Endodermal cell (in vitro differentiated cells): ENCODE measurements at regions not wholly inside any gene's neighbourhood (a gene's known extent, or its start where the extent isn't known, plus 50 kb on each side); places are given as distances from the start of the nearest gene placed in this dataset.

Experiments
- DNase-seq: peaks from one replicate; pipeline ENCODE4 v3.0.0-alpha.2; 2017
- H3K27ac ChIP-seq: 2 replicates; pipeline ENCODE4 v1.5.1; 2013; ENCODE audit warnings: mild to moderate bottlenecking, low read depth, low read length, moderate library complexity
- H3K27me3 ChIP-seq: 2 replicates; pipeline ENCODE4 v1.6.1; 2013; ENCODE audit warnings: mild to moderate bottlenecking, low read length, moderate library complexity; ENCODE audit not compliant: insufficient read depth, control insufficient read depth, poor library complexity, severe bottlenecking
- H3K36me3 ChIP-seq: 2 replicates; pipeline ENCODE4 v1.7.0; 2013; ENCODE audit warnings: mild to moderate bottlenecking, low read length, moderate library complexity; ENCODE audit not compliant: control insufficient read depth, insufficient read depth
- H3K4me1 ChIP-seq: one replicate; pipeline ENCODE4 v1.7.0; 2013; ENCODE audit warnings: low read length; ENCODE audit not compliant: control insufficient read depth, insufficient read depth
- H3K4me3 ChIP-seq: 2 replicates; pipeline ENCODE4 v1.5.1; 2013; ENCODE audit warnings: mild to moderate bottlenecking, low read length, moderate library complexity
- H3K9ac ChIP-seq: 2 replicates; pipeline ENCODE4 v1.6.1; 2013; ENCODE audit warnings: mild to moderate bottlenecking, low read length, moderate library complexity; ENCODE audit not compliant: poor library complexity, severe bottlenecking; ENCODE audit errors: extremely low read depth
- H3K9me3 ChIP-seq: 2 replicates; pipeline ENCODE4 v1.6.1; 2013; ENCODE audit warnings: mild to moderate bottlenecking, low read length, moderate library complexity; ENCODE audit not compliant: control insufficient read depth
- H3K27ac Mint-ChIP-seq: 2 replicates; pipeline ENCODE4 v1.8.0; 2020; ENCODE audit warnings: mixed read lengths
- H3K27me3 Mint-ChIP-seq: 2 replicates; pipeline ENCODE4 v1.8.0; 2021; ENCODE audit warnings: mild to moderate bottlenecking, mixed read lengths; ENCODE audit not compliant: insufficient read depth
- H3K36me3 Mint-ChIP-seq: 2 replicates; pipeline ENCODE4 v1.8.0; 2020; ENCODE audit warnings: low read depth, mixed read lengths
- H3K4me1 Mint-ChIP-seq: 2 replicates; pipeline ENCODE4 v1.8.0; 2020; ENCODE audit warnings: mixed read lengths
- H3K4me3 Mint-ChIP-seq: 2 replicates; pipeline ENCODE4 v1.8.0; 2020; ENCODE audit warnings: mild to moderate bottlenecking, moderate library complexity, mixed read lengths
- H3K9me3 Mint-ChIP-seq: 2 replicates; pipeline ENCODE4 v1.8.0; 2020; ENCODE audit warnings: mild to moderate bottlenecking, mixed read lengths
- WGBS, 2 experiments: methylation state at CpG; one replicate each; pipeline versions ENCODE4 v1.1.5 to v1.1.7; 2013; ENCODE audit warnings: missing lambda C conversion rate in 2 of 2, mixed read lengths in 1 of 2; ENCODE audit not compliant: insufficient coverage in 1 of 2, insufficient read length in 1 of 2; 5-methylcytosine and 5-hydroxymethylcytosine counted together
- TF ChIP-seq, protein P1 (sequence below): fragments of 200-600 bp; sonication (generic); conservative IDR thresholded peaks from 2 replicates; pipeline ENCODE4 v1.5.0; 2021; ENCODE audit warnings: antibody characterized with exemption, mild to moderate bottlenecking

DNA sequence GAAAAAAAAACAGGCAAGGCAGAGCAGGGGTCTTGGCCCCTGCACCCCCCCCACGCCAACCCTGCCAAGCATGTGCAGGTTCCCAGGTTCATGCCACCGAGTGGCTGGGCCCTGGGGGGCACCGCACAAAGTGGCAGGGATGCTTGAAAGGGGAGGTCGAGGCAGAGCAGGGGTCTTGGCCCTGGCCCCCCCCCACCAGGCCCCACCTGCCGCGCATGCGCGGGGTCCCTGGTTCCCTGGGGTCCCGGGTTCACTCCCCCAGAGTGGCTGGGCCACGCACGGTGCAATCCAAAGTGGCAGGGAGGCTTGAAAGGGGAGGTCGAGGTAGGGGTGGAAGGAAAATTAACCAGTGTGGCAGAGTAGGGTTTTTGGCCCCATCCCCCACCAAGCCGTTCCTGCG lies 312.2 kb downstream of the ALG10 start:
- no peak overlapping the region for H3K27ac Mint-ChIP-seq
- WGBS, 2 experiments = 82 to 87% methylated on average over 2 to 14 of the region's 14 CpGs

DNA sequence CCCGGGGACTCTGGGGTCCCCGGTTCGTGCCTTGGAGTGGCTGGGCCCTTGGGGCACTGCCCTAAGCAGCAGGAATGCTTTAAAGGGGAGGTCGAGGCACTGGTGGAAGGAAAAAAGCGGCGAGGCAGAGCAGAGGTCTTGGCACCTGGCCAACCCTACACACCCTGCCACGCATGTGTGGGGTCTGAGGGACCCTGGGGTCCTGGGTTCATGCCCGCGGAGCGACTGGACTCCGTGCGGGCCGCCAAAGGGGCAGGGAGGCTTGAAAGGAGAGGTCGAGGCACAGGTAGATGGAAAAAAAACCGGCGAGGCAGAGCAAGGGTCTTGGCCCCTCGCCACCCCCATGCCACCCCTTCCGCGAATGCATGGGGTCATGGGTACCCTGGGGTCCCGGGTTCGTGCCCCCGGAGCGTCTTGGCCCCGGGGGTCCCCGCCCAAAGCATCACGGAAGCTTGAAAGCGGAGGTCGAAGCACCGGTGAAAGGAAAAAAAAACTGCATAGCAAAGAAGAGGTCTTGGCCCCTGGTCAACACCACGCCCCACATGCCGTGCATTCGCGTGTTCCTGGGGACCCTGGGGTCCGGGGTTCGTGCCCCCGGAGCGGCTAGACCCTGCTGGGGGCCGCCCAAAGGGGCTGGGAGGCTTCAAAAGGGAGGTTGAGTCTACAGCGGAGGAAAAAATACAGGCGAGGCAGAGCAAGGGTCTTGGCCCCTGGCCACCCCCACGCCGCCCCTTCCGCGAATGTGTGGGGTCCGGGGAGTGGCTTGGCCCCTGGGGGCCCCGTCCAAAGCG lies 312.9 kb downstream of the ALG10 start:
- Mint-ChIP-seq H3K27ac (no peak overlapping the region), H3K27me3 (no peaks in the 10 kb centered on the region), H3K36me3 (peaks cover 12% of the 10 kb centered on the region), H3K4me1 (no peaks in the 10 kb centered on the region), H3K9me3 (peaks cover 98% of the 10 kb centered on the region), H3K4me3 (no peak overlapping the region)
- 59 to 71% methylated on average over 32 to 47 of the region's 47 CpGs for WGBS, 2 experiments
- no peak overlapping the region for H3K9ac ChIP-seq
- H3K27ac ChIP-seq = no peak overlapping the region
- no peak overlapping the region for H3K4me3 ChIP-seq
- peaks cover 22% of the 10 kb centered on the region for H3K9me3 ChIP-seq
- H3K36me3 ChIP-seq = no peaks in the 10 kb centered on the region
- no peak for DNase-seq
- no peaks in the 10 kb centered on the region for H3K27me3 ChIP-seq
- TF ChIP-seq, protein P1, sequence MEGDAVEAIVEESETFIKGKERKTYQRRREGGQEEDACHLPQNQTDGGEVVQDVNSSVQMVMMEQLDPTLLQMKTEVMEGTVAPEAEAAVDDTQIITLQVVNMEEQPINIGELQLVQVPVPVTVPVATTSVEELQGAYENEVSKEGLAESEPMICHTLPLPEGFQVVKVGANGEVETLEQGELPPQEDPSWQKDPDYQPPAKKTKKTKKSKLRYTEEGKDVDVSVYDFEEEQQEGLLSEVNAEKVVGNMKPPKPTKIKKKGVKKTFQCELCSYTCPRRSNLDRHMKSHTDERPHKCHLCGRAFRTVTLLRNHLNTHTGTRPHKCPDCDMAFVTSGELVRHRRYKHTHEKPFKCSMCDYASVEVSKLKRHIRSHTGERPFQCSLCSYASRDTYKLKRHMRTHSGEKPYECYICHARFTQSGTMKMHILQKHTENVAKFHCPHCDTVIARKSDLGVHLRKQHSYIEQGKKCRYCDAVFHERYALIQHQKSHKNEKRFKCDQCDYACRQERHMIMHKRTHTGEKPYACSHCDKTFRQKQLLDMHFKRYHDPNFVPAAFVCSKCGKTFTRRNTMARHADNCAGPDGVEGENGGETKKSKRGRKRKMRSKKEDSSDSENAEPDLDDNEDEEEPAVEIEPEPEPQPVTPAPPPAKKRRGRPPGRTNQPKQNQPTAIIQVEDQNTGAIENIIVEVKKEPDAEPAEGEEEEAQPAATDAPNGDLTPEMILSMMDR = no peak
- H3K4me1 ChIP-seq = no peaks in the 10 kb centered on the region

More for the DNA sequence above, 312.2 kb downstream of the ALG10 start:
- Mint-ChIP-seq H3K27me3 (no peaks in the 10 kb centered on the region), H3K4me3 (no peak overlapping the region), H3K36me3 (peaks cover 10% of the 10 kb centered on the region), H3K9me3 (peaks cover 98% of the 10 kb centered on the region), H3K4me1 (no peaks in the 10 kb centered on the region)
- H3K36me3 ChIP-seq = no peaks in the 10 kb centered on the region
- peaks cover 28% of the 10 kb centered on the region for H3K9me3 ChIP-seq
- no peak for DNase-seq
- TF ChIP-seq, protein P1 = no peak
- H3K4me1 ChIP-seq = no peaks in the 10 kb centered on the region
- no peak overlapping the region for H3K27ac ChIP-seq
- H3K4me3 ChIP-seq = no peak overlapping the region
- H3K27me3 ChIP-seq = no peaks in the 10 kb centered on the region
- no peak overlapping the region for H3K9ac ChIP-seq

DNA sequence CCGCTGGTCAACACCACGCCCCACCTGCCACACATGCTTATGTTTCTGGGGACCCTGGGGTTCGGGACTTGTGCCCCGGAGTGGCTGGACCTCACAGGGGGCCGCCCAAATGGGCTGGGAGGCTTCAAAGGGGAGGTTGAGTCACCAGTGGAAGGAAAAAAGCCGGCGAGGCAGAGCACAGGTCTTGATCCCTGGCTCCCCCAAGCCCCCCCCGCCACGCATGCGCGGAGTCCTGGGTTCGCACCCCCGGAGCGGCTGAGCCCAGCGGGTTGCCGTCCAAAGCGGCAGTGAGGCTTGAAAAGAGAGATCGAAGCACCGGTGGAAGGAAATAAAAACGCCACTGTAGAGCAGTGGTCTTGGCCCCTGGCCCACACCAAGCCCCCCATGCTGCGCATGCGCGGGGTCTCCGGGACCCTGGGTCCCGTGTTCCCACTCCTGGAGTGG lies 313.5 kb downstream of the ALG10 start:
- H3K4me1 Mint-ChIP-seq = no peaks in the 10 kb centered on the region
- H3K27ac ChIP-seq = no peak overlapping the region
- no peak overlapping the region for H3K4me3 ChIP-seq
- H3K4me1 ChIP-seq = no peaks in the 10 kb centered on the region
- peaks cover 12% of the 10 kb centered on the region for H3K36me3 Mint-ChIP-seq
- H3K36me3 ChIP-seq = no peaks in the 10 kb centered on the region
- peaks cover 98% of the 10 kb centered on the region for H3K9me3 Mint-ChIP-seq
- no peak for DNase-seq
- H3K4me3 Mint-ChIP-seq = no peak overlapping the region
- no peak overlapping the region for H3K27ac Mint-ChIP-seq
- no peak overlapping the region for H3K9ac ChIP-seq
- H3K27me3 ChIP-seq = no peaks in the 10 kb centered on the region
- H3K27me3 Mint-ChIP-seq = no peaks in the 10 kb centered on the region
- TF ChIP-seq, protein P1 = no peak
- peaks cover 15% of the 10 kb centered on the region for H3K9me3 ChIP-seq
- 83 to 85% methylated on average over 16 to 25 of the region's 25 CpGs for WGBS, 2 experiments
